ENCODE measurements at regions not wholly inside any gene's neighbourhood (a gene's known extent, or its start where the extent isn't known, plus 50 kb on each side); places are given as distances from the start of the nearest gene placed in this dataset.

DNA sequence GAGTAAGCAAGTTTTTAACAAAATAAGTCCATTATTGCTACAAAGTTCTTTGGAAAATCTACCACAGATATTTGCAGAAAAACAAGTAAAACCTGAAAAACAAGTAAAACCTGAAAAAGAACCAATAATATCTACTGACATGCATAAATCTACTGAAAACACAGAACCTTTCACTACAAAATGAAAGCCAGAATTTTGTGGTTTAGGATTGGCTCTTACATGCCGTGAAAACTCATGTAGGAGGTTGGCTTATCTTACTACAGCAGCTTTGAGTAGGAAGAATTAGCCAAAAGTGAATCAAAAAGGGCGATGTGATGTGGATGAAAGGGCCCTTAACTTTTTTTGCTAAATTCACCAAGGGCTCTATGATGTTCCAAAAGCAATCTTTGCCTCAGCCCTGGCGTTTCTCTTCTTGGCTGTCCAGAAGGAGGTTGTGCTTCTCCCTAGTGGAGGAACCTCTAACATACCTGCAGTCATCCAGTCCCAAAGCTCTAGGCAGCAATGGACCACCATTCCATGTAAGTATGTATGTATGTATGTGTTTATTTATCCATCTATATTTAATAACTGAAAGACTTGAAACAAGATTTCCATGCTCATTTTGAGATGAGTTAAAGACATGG is 93.5 kb upstream of the ZNF804B start:
- intact Hi-C loops (cut with micrococcal nuclease; ENCODE audit: unreplicated experiment), result no loop called here
- POLR2A ChIA-PET, result interaction anchor here (0.5 to 0.7 kb wide), 2 partner anchors 23 to 1906 kb away, joined by 3 read pairs; no protein-coding TSS in a partner anchor
- no peak for TF ChIP-seq EZH2phosphoT487 (IDR thresholded peaks at IDR 0.05; ENCODE audit: borderline replicate concordance, low read depth, low read length)
- TF ChIP-seq, protein P1, sequence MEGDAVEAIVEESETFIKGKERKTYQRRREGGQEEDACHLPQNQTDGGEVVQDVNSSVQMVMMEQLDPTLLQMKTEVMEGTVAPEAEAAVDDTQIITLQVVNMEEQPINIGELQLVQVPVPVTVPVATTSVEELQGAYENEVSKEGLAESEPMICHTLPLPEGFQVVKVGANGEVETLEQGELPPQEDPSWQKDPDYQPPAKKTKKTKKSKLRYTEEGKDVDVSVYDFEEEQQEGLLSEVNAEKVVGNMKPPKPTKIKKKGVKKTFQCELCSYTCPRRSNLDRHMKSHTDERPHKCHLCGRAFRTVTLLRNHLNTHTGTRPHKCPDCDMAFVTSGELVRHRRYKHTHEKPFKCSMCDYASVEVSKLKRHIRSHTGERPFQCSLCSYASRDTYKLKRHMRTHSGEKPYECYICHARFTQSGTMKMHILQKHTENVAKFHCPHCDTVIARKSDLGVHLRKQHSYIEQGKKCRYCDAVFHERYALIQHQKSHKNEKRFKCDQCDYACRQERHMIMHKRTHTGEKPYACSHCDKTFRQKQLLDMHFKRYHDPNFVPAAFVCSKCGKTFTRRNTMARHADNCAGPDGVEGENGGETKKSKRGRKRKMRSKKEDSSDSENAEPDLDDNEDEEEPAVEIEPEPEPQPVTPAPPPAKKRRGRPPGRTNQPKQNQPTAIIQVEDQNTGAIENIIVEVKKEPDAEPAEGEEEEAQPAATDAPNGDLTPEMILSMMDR (conservative IDR thresholded peaks at IDR 0.05; ENCODE audit: low read length), result no peak
- H3K4me3 ChIP-seq (ENCODE audit: low read depth, low read length, poor library complexity, severe bottlenecking), result no peak overlapping the region
- H3K9me2 ChIP-seq (ENCODE audit: insufficient read depth, low read length), result no peaks in the 10 kb centered on the region
- H3K4me1 ChIP-seq (ENCODE audit: insufficient read depth, low read length, poor library complexity, severe bottlenecking), result no peaks in the 10 kb centered on the region
- no peaks in the 10 kb centered on the region for H3K9me3 ChIP-seq (ENCODE audit: low read length)
- no peaks in the 10 kb centered on the region for H3K36me3 ChIP-seq (ENCODE audit: insufficient read depth, low read length)
- H2AFZ ChIP-seq (ENCODE audit: low read length), result no peak overlapping the region
- no peaks in the 10 kb centered on the region for H4K20me1 ChIP-seq (ENCODE audit: insufficient read depth, low read length)
- no peak overlapping the region for H3K4me2 ChIP-seq (ENCODE audit: low read length)
- no peak overlapping the region for H3K27ac ChIP-seq (ENCODE audit: low read depth, low read length, poor library complexity, severe bottlenecking)
- DNase-seq (ENCODE audit: low spot score), result no peak
- BruUV-seq (replicated peaks), result no TSS peak
- CTCF ChIA-PET (ENCODE audit: unreplicated experiment), result no interaction called here
- H3K79me2 ChIP-seq (ENCODE audit: insufficient read depth, low read depth, low read length), result no peaks in the 10 kb centered on the region

DNA sequence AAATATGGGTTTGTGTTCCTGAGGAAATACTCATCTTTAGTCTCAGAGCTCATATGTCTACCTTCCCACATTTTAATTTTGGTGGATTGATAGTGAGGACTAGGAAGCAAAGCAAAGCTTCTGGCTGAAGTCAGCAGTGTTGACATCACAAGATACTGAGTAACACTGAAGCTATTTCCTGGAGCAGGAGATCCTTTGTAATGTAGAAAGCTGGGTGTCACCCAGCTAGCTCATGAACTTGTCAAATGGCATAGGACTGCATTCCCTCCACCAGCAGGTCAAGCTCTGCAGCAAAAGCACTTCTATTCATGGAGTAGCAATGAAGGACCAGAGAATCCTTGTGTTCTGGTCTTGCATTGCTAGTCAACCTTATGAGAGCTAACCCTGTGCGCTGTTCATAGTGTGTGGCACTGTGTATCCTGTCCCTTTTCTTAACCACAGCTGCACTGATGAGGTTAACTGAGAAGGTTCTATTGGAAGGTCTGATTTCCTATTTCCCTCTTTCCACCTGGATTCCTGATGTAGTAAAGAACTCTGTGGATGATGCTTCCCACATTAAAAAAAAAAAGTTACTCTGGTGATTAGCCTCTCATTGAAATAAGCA is 94.8 kb upstream of the ZNF804B start:
- Histone ChIP-seq H3K9me3 (ENCODE audit: low read length) (no peaks in the 10 kb centered on the region), H3K36me3 (ENCODE audit: insufficient read depth, low read length) (no peaks in the 10 kb centered on the region), H3K4me2 (ENCODE audit: low read length) (no peak overlapping the region), H4K20me1 (ENCODE audit: insufficient read depth, low read length) (no peaks in the 10 kb centered on the region), H3K4me3 (ENCODE audit: low read depth, low read length, poor library complexity, severe bottlenecking) (no peak overlapping the region), H3K4me1 (ENCODE audit: insufficient read depth, low read length, poor library complexity, severe bottlenecking) (no peaks in the 10 kb centered on the region), H3K9me2 (ENCODE audit: insufficient read depth, low read length) (no peaks in the 10 kb centered on the region), H3K27ac (ENCODE audit: low read depth, low read length, poor library complexity, severe bottlenecking) (no peak overlapping the region), H3K79me2 (ENCODE audit: insufficient read depth, low read depth, low read length) (no peaks in the 10 kb centered on the region), H2AFZ (ENCODE audit: low read length) (no peak overlapping the region)
- no TSS peak for BruUV-seq (replicated peaks)
- ChIA-PET CTCF (ENCODE audit: unreplicated experiment) (no interaction called here), POLR2A (no interaction called here)
- TF ChIP-seq, protein P1 (conservative IDR thresholded peaks at IDR 0.05; ENCODE audit: low read length), result no peak
- no peak for TF ChIP-seq EZH2phosphoT487 (IDR thresholded peaks at IDR 0.05; ENCODE audit: borderline replicate concordance, low read depth, low read length)
- no peak for DNase-seq (ENCODE audit: low spot score)
- intact Hi-C loops (cut with micrococcal nuclease; ENCODE audit: unreplicated experiment), result no loop called here

DNA sequence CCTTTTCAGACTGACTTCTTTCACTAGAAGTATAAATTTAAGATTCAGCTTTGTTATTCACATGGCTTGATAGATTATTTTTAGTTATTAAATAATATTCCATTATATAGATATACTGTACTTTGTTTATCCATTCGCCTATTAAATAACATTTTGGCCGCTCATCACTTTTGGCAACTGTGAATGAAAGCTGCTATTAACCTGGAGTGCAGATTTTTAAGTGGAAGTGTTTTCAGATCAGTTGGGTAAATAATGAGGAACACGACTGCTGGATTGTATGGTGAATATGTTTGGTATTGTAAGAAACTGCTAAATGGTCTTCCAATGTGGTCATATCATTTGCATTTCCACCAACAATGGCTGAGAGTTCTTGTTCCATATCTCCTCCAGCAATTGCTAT is 97.6 kb upstream of the ZNF804B start:
- Histone ChIP-seq H3K9me3 (ENCODE audit: low read length) (no peaks in the 10 kb centered on the region), H3K4me2 (ENCODE audit: low read length) (no peak overlapping the region), H3K9me2 (ENCODE audit: insufficient read depth, low read length) (no peaks in the 10 kb centered on the region), H2AFZ (ENCODE audit: low read length) (no peak overlapping the region), H3K79me2 (ENCODE audit: insufficient read depth, low read depth, low read length) (no peaks in the 10 kb centered on the region), H3K4me1 (ENCODE audit: insufficient read depth, low read length, poor library complexity, severe bottlenecking) (no peaks in the 10 kb centered on the region), H4K20me1 (ENCODE audit: insufficient read depth, low read length) (no peaks in the 10 kb centered on the region), H3K4me3 (ENCODE audit: low read depth, low read length, poor library complexity, severe bottlenecking) (no peak overlapping the region), H3K27ac (ENCODE audit: low read depth, low read length, poor library complexity, severe bottlenecking) (no peak overlapping the region), H3K36me3 (ENCODE audit: insufficient read depth, low read length) (no peaks in the 10 kb centered on the region)
- intact Hi-C loops (cut with micrococcal nuclease; ENCODE audit: unreplicated experiment), result no loop called here
- ChIA-PET POLR2A (no interaction called here), CTCF (ENCODE audit: unreplicated experiment) (no interaction called here)
- no TSS peak for BruUV-seq (replicated peaks)
- TF ChIP-seq, protein P1 (conservative IDR thresholded peaks at IDR 0.05; ENCODE audit: low read length), result no peak
- no peak for TF ChIP-seq EZH2phosphoT487 (IDR thresholded peaks at IDR 0.05; ENCODE audit: borderline replicate concordance, low read depth, low read length)
- DNase-seq (ENCODE audit: low spot score), result no peak

Measured in OCI-LY7 (cell line).